Suprapubic skin (tissue), 4 donors: ENCODE measurements at regions not wholly inside any gene's neighbourhood (a gene's known extent, or its start where the extent isn't known, plus 50 kb on each side); places are given as distances from the start of the nearest gene placed in this dataset.

ENCODE experiments used
- DNase-seq, 2 donors: peaks; one replicate each; pipeline ENCODE4 v3.0.0-alpha.2; 2019; ENCODE audit warnings: low spot score in 2 of 2
- H3K27ac ChIP-seq: fragments of 200-600 bp; sonication (generic); one replicate; pipeline ENCODE4 v1.5.1; 2019
- H3K27me3 ChIP-seq: fragments of 200-600 bp; sonication (generic); one replicate; pipeline ENCODE4 v1.5.1; 2019
- H3K36me3 ChIP-seq: fragments of 200-600 bp; sonication (generic); one replicate; pipeline ENCODE4 v1.5.1; 2019
- H3K4me1 ChIP-seq: fragments of 200-600 bp; sonication (generic); one replicate; pipeline ENCODE4 v1.5.1; 2019
- H3K4me3 ChIP-seq: fragments of 200-600 bp; sonication (generic); one replicate; pipeline ENCODE4 v1.5.1; 2019; ENCODE audit warnings: mild to moderate bottlenecking
- H3K9me3 ChIP-seq: fragments of 200-600 bp; sonication (generic); one replicate; pipeline ENCODE4 v1.5.1; 2019
- EP300 ChIP-seq: sonication (generic); formaldehyde crosslinking; IDR thresholded peaks from one replicate; pipeline ENCODE4 v1.6.1; 2017; ENCODE audit warnings: antibody characterized with exemption
- POLR2A ChIP-seq, 2 donors: fragments of 450-650 bp; IDR thresholded peaks; one replicate each; pipeline ENCODE4 v1.6.1; 2017; ENCODE audit warnings: antibody characterized with exemption in 2 of 2, mild to moderate bottlenecking in 2 of 2, moderate library complexity in 2 of 2
- POLR2AphosphoS5 ChIP-seq, 3 donors: sonication (generic); formaldehyde crosslinking; IDR thresholded peaks; one replicate each; pipeline ENCODE4 v1.6.1; 2017; ENCODE audit warnings: antibody characterized with exemption in 3 of 3
- WGBS: methylation state at CpG from one replicate; pipeline ENCODE4 v1.1.5; 2018; 5-methylcytosine and 5-hydroxymethylcytosine counted together
- TF ChIP-seq, protein P1 (sequence below), 2 donors: fragments of 200-600 bp in 1 of 2; fragments of 450-650 bp in 1 of 2; sonication (generic) in 1 of 2; IDR thresholded peaks; one replicate each; pipeline ENCODE4 v1.5.1; 2016 to 2019; ENCODE audit warnings: antibody characterized with exemption in 2 of 2, mild to moderate bottlenecking in 1 of 2, moderate library complexity in 1 of 2

DNA sequence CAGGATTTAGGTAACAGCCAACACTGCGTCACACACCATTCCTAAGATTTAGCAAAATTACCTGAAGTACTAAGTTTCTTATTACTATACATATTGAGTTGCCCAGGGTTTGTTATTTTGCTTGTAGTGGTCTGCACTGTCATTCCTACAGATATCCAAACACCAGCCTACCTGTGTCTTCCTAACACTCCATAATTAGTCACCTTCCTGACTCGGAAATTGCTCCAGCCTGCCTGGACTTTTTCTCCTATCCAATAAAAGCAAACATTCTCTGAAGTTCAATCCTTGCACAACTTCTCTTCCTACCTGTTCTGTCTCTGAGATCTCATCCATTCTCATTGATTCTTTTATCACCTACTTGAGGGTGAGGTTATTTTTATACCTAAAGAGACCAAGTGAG is 243.9 kb downstream of the NR2F1-AS1 start:
- DNase-seq: no peak
- 83% methylated on average over 2 of the region's 2 CpGs for WGBS
- TF ChIP-seq POLR2AphosphoS5 (IDR thresholded peaks at IDR 0.05): no peak
- TF ChIP-seq, protein P1, sequence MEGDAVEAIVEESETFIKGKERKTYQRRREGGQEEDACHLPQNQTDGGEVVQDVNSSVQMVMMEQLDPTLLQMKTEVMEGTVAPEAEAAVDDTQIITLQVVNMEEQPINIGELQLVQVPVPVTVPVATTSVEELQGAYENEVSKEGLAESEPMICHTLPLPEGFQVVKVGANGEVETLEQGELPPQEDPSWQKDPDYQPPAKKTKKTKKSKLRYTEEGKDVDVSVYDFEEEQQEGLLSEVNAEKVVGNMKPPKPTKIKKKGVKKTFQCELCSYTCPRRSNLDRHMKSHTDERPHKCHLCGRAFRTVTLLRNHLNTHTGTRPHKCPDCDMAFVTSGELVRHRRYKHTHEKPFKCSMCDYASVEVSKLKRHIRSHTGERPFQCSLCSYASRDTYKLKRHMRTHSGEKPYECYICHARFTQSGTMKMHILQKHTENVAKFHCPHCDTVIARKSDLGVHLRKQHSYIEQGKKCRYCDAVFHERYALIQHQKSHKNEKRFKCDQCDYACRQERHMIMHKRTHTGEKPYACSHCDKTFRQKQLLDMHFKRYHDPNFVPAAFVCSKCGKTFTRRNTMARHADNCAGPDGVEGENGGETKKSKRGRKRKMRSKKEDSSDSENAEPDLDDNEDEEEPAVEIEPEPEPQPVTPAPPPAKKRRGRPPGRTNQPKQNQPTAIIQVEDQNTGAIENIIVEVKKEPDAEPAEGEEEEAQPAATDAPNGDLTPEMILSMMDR (IDR thresholded peaks at IDR 0.05): no peak
- TF ChIP-seq POLR2A (IDR thresholded peaks at IDR 0.05): no peak
- no peak for TF ChIP-seq EP300
- Histone ChIP-seq H3K36me3 (no peaks in the 10 kb centered on the region), H3K4me1 (no peaks in the 10 kb centered on the region), H3K27ac (no peak overlapping the region), H3K9me3 (no peaks in the 10 kb centered on the region), H3K4me3 (no peak overlapping the region), H3K27me3 (no peaks in the 10 kb centered on the region)

DNA sequence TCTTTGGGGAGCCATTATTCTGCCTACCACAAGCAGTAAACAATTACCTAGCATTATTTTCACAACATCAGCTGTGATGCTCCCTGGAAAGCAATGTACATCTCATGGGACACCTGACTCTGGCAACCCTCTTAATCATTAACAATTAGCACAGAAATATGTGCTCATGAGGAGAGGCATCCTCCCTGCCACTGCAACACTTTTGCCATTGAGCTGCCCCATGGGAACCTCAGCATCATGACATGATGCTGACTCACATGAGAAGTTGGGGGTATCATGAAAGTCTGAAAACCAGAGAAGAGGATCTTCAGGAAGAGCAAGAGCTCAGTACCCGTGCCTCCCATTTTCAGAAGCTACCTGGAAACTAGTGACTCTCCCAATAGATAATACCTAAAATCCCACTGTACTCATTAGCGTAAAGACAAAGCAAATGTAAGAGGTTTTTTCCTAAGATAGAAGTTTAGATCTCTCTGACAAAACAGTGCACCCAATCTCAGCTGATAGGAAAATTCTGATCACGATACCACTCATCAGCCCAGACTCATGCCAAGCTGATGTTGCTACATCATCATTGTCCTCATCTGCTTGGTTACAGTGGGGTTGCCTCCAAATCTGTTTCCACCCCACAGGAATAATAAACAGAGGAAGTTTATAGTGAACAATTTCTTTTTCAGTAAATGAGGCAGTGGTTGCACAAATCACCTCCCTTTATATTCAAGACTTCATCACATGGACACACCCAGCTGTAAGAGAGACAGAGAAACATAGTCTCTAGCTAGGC is 244.5 kb downstream of the NR2F1-AS1 start:
- DNase-seq: no peak
- no peak overlapping the region for H3K27ac ChIP-seq
- H3K4me1 ChIP-seq: no peaks in the 10 kb centered on the region
- no peaks in the 10 kb centered on the region for H3K27me3 ChIP-seq
- H3K4me3 ChIP-seq: no peak overlapping the region
- 84% methylated on average over 3 of the region's 3 CpGs for WGBS
- no peaks in the 10 kb centered on the region for H3K36me3 ChIP-seq
- no peak for TF ChIP-seq POLR2AphosphoS5 (IDR thresholded peaks at IDR 0.05)
- no peak for TF ChIP-seq POLR2A (IDR thresholded peaks at IDR 0.05)
- TF ChIP-seq, protein P1 (IDR thresholded peaks at IDR 0.05): no peak
- no peak for TF ChIP-seq EP300
- H3K9me3 ChIP-seq: no peaks in the 10 kb centered on the region

DNA sequence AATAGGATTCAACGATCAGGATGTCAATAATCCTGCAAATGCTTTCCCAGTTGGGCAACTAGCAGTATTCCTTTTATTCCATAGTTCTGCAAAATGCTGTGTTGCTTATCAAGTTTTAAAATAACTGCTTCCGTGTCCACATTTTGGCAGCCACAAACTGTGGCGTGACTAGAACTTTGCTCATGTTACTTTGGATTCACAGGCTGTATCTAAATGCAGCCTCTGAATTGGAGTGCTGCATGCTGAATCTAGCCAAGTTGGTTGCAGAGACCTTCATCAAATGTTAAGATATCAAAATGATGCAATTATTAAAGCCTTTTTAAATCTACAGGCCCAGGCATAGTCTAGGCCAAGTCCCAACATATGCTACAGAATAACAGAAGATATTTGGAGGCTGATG is 249.2 kb downstream of the NR2F1-AS1 start:
- no peak for DNase-seq
- Histone ChIP-seq H3K9me3 (no peaks in the 10 kb centered on the region), H3K4me3 (no peak overlapping the region), H3K36me3 (no peaks in the 10 kb centered on the region), H3K4me1 (no peaks in the 10 kb centered on the region), H3K27ac (no peak overlapping the region), H3K27me3 (no peaks in the 10 kb centered on the region)
- no peak for TF ChIP-seq EP300
- no peak for TF ChIP-seq POLR2A (IDR thresholded peaks at IDR 0.05)
- TF ChIP-seq POLR2AphosphoS5 (IDR thresholded peaks at IDR 0.05): no peak
- TF ChIP-seq, protein P1 (IDR thresholded peaks at IDR 0.05): no peak
- WGBS: 68% methylated on average over 3 of the region's 3 CpGs

DNA sequence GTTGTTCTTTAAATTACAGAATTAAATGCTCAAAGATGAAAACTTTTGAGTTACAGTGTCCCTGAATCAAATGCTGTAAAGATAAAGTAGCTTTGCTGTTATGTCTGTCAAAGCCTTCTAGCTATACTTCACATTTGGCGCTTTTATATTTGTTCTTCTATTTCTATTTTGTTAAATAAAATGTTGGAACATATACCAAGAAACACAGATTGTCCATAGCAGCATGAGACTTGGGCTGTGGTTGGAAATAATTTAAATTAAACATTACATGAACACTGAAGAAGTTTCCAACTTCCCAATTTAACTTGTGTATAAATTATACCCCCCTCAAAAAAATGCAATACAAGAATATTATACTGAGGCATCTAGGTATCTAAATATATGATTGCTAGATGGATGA is 249.8 kb downstream of the NR2F1-AS1 start:
- Histone ChIP-seq H3K4me1 (no peaks in the 10 kb centered on the region), H3K4me3 (no peak overlapping the region), H3K27me3 (no peaks in the 10 kb centered on the region), H3K27ac (no peak overlapping the region), H3K9me3 (no peaks in the 10 kb centered on the region), H3K36me3 (no peaks in the 10 kb centered on the region)
- 98% methylated on average over 1 of the region's 1 CpG for WGBS
- TF ChIP-seq POLR2AphosphoS5 (IDR thresholded peaks at IDR 0.05) (no peak), EP300 (no peak), POLR2A (IDR thresholded peaks at IDR 0.05) (no peak)
- TF ChIP-seq, protein P1 (IDR thresholded peaks at IDR 0.05): no peak
- no peak for DNase-seq

DNA sequence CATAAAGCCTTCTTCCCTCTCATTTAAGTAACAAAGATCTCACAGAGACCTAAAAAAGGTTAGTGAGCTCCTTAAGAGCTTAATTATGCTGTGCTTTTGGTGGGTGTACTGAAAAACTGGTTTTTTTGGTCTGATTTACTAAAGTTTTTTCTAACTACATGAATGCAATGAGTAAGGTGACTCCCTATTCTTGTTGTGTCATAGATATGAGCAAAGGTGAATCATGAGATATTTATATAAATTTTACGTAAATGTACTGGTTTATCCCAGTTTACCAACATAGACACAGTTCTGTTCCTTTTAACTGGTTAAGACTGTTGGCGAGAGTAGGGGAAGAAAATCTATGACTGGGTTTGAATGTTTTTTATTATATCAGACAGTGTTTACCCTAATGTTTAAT is 250.5 kb downstream of the NR2F1-AS1 start:
- Histone ChIP-seq H3K27ac (no peak overlapping the region), H3K4me3 (no peak overlapping the region), H3K27me3 (no peaks in the 10 kb centered on the region), H3K4me1 (no peaks in the 10 kb centered on the region), H3K36me3 (no peaks in the 10 kb centered on the region), H3K9me3 (no peaks in the 10 kb centered on the region)
- 40% methylated on average over 2 of the region's 2 CpGs for WGBS
- DNase-seq: no peak
- TF ChIP-seq EP300 (no peak), POLR2A (IDR thresholded peaks at IDR 0.05) (no peak), POLR2AphosphoS5 (IDR thresholded peaks at IDR 0.05) (no peak)
- TF ChIP-seq, protein P1 (IDR thresholded peaks at IDR 0.05): no peak
